ENCODE measurements at regions not wholly inside any gene's neighbourhood (a gene's known extent, or its start where the extent isn't known, plus 50 kb on each side); places are given as distances from the start of the nearest gene placed in this dataset.
"Not testable (repeated sequence)": the region's sequence is repeated elsewhere in the genome, so short reads cannot be mapped to it uniquely, and the experiment has no call there.

- H3K36me3 ChIP-seq (ENCODE audit: control insufficient read depth in 2 of 2, extremely low read depth in 1 of 2, insufficient read depth in 1 of 2, low read length in 1 of 2); H3K9me3 Mint-ChIP-seq; H3K27me3 Mint-ChIP-seq; H3K4me1 Mint-ChIP-seq; H3K36me3 Mint-ChIP-seq; H3K27ac ChIP-seq (ENCODE audit: low read length); H3K9me3 ChIP-seq; H3K4me1 ChIP-seq (ENCODE audit: control insufficient read depth in 1 of 2, extremely low read depth in 1 of 2, insufficient read depth in 2 of 2, low read length in 2 of 2); H3K4me3 ChIP-seq (ENCODE audit: control insufficient read depth in 1 of 2, extremely low read depth in 1 of 2, low read length in 1 of 2); H3K27ac Mint-ChIP-seq; H3K27me3 ChIP-seq (replicated peaks in 1 of 2; ENCODE audit: control insufficient read depth in 2 of 2, extremely low read depth in 1 of 2, insufficient read depth in 2 of 2, low read length in 1 of 2); DNase-seq; POLR2A ChIA-PET; H3K4me3 Mint-ChIP-seq; ATAC-seq (replicated peaks in 1 of 4): not testable (repeated sequence)
- WGBS (ENCODE audit: insufficient coverage), result no CpG with 5 or more reads among the region's 5 CpGs
- CTCF ChIA-PET, result interaction anchor here in 1 of 2 donors (0.7 kb wide), 1 partner anchor 303 kb away, joined by 3 read pairs; no protein-coding TSS in a partner anchor
Measured at GRCh38 chr3:106075731-106076130, 206.9 kb upstream of the CBLB start.

GRCh38 chr3:106078635-106079034 is 209.8 kb upstream of the CBLB start:
- ATAC-seq (replicated peaks in 1 of 4) (no peak), DNase-seq (no peak)
- ChIA-PET POLR2A (interaction anchor here in 1 of 2 donors (0.7 kb wide), 1 partner anchor 1604 kb away, joined by 10 read pairs; no protein-coding TSS in a partner anchor), CTCF (interaction anchor here in 1 of 2 donors (0.6 kb wide), 1 partner anchor 19 kb away, joined by 3 read pairs; no protein-coding TSS in a partner anchor)
- H3K9me3 Mint-ChIP-seq, result peaks cover 0 to 5% (median 3%) of the 10 kb centered on the region in 3 donors
- no peaks in the 10 kb centered on the region for H3K36me3 Mint-ChIP-seq
- Histone ChIP-seq H3K36me3 (ENCODE audit: control insufficient read depth in 2 of 2, extremely low read depth in 1 of 2, insufficient read depth in 1 of 2, low read length in 1 of 2) (no peaks in the 10 kb centered on the region), H3K4me3 (ENCODE audit: control insufficient read depth in 1 of 2, extremely low read depth in 1 of 2, low read length in 1 of 2) (no peak overlapping the region), H3K4me1 (ENCODE audit: control insufficient read depth in 1 of 2, extremely low read depth in 1 of 2, insufficient read depth in 2 of 2, low read length in 2 of 2) (no peaks in the 10 kb centered on the region), H3K9me3 (no peaks in the 10 kb centered on the region), H3K27me3 (replicated peaks in 1 of 2; ENCODE audit: control insufficient read depth in 2 of 2, extremely low read depth in 1 of 2, insufficient read depth in 2 of 2, low read length in 1 of 2) (no peaks in the 10 kb centered on the region), H3K27ac (ENCODE audit: low read length) (no peak overlapping the region)
- H3K4me3 Mint-ChIP-seq, result no peak overlapping the region
- no peak overlapping the region for H3K27ac Mint-ChIP-seq
- peaks cover 0 to 6% (median 6%) of the 10 kb centered on the region in 3 donors for H3K4me1 Mint-ChIP-seq
- H3K27me3 Mint-ChIP-seq, result no peaks in the 10 kb centered on the region

GRCh38 chr3:106082616-106083015 is 213.8 kb upstream of the CBLB start:
- H3K36me3 Mint-ChIP-seq, result no peaks in the 10 kb centered on the region
- no peaks in the 10 kb centered on the region for H3K27me3 Mint-ChIP-seq
- peaks cover 0 to 5% (median 3%) of the 10 kb centered on the region in 3 donors for H3K9me3 Mint-ChIP-seq
- H3K27ac Mint-ChIP-seq, result no peak overlapping the region
- Histone ChIP-seq H3K27me3 (replicated peaks in 1 of 2; ENCODE audit: control insufficient read depth in 2 of 2, extremely low read depth in 1 of 2, insufficient read depth in 2 of 2, low read length in 1 of 2) (no peaks in the 10 kb centered on the region), H3K4me3 (ENCODE audit: control insufficient read depth in 1 of 2, extremely low read depth in 1 of 2, low read length in 1 of 2) (no peak overlapping the region), H3K36me3 (ENCODE audit: control insufficient read depth in 2 of 2, extremely low read depth in 1 of 2, insufficient read depth in 1 of 2, low read length in 1 of 2) (no peaks in the 10 kb centered on the region), H3K27ac (ENCODE audit: low read length) (no peak overlapping the region), H3K4me1 (ENCODE audit: control insufficient read depth in 1 of 2, extremely low read depth in 1 of 2, insufficient read depth in 2 of 2, low read length in 2 of 2) (no peaks in the 10 kb centered on the region), H3K9me3 (no peaks in the 10 kb centered on the region)
- peaks cover 0 to 6% (median 6%) of the 10 kb centered on the region in 3 donors for H3K4me1 Mint-ChIP-seq
- ATAC-seq (replicated peaks in 1 of 4) (no peak), DNase-seq (no peak)
- ChIA-PET CTCF (no interaction called here), POLR2A (no interaction called here)
- H3K4me3 Mint-ChIP-seq, result no peak overlapping the region
- no CpG with 5 or more reads among the region's 1 CpG for WGBS (ENCODE audit: insufficient coverage)

GRCh38 chr3:106083207-106083606 is 214.4 kb upstream of the CBLB start:
- no peak overlapping the region for H3K27ac ChIP-seq (ENCODE audit: low read length)
- H3K27me3 ChIP-seq (replicated peaks in 1 of 2; ENCODE audit: control insufficient read depth in 2 of 2, extremely low read depth in 1 of 2, insufficient read depth in 2 of 2, low read length in 1 of 2), result no peaks in the 10 kb centered on the region
- no peaks in the 10 kb centered on the region for H3K9me3 ChIP-seq
- no peaks in the 10 kb centered on the region for H3K4me1 ChIP-seq (ENCODE audit: control insufficient read depth in 1 of 2, extremely low read depth in 1 of 2, insufficient read depth in 2 of 2, low read length in 2 of 2)
- ChIA-PET POLR2A (no interaction called here), CTCF (no interaction called here)
- Mint-ChIP-seq H3K36me3 (no peaks in the 10 kb centered on the region), H3K9me3 (peaks cover 0 to 5% (median 3%) of the 10 kb centered on the region in 3 donors), H3K4me1 (peaks cover 0 to 6% (median 6%) of the 10 kb centered on the region in 3 donors), H3K27ac (no peak overlapping the region), H3K27me3 (no peaks in the 10 kb centered on the region), H3K4me3 (no peak overlapping the region)
- H3K36me3 ChIP-seq (ENCODE audit: control insufficient read depth in 2 of 2, extremely low read depth in 1 of 2, insufficient read depth in 1 of 2, low read length in 1 of 2), result no peaks in the 10 kb centered on the region
- no peak for ATAC-seq (replicated peaks in 1 of 4)
- DNase-seq, result no peak
- no CpG with 5 or more reads among the region's 1 CpG for WGBS (ENCODE audit: insufficient coverage)
- no peak overlapping the region for H3K4me3 ChIP-seq (ENCODE audit: control insufficient read depth in 1 of 2, extremely low read depth in 1 of 2, low read length in 1 of 2)

GRCh38 chr3:106083854-106084253 is 215.0 kb upstream of the CBLB start:
- H3K4me1 ChIP-seq (ENCODE audit: control insufficient read depth in 1 of 2, extremely low read depth in 1 of 2, insufficient read depth in 2 of 2, low read length in 2 of 2), result no peaks in the 10 kb centered on the region
- H3K27me3 ChIP-seq (replicated peaks in 1 of 2; ENCODE audit: control insufficient read depth in 2 of 2, extremely low read depth in 1 of 2, insufficient read depth in 2 of 2, low read length in 1 of 2), result no peaks in the 10 kb centered on the region
- ATAC-seq (replicated peaks in 1 of 4), result no peak
- no CpG with 5 or more reads among the region's 1 CpG for WGBS (ENCODE audit: insufficient coverage)
- CTCF ChIA-PET, result no interaction called here
- POLR2A ChIA-PET, result no interaction called here
- H3K36me3 ChIP-seq (ENCODE audit: control insufficient read depth in 2 of 2, extremely low read depth in 1 of 2, insufficient read depth in 1 of 2, low read length in 1 of 2), result no peaks in the 10 kb centered on the region
- no peak overlapping the region for H3K27ac Mint-ChIP-seq
- no peaks in the 10 kb centered on the region for H3K27me3 Mint-ChIP-seq
- H3K36me3 Mint-ChIP-seq, result no peaks in the 10 kb centered on the region
- no peak overlapping the region for H3K4me3 ChIP-seq (ENCODE audit: control insufficient read depth in 1 of 2, extremely low read depth in 1 of 2, low read length in 1 of 2)
- H3K4me1 Mint-ChIP-seq, result peaks cover 0 to 6% (median 6%) of the 10 kb centered on the region in 3 donors
- DNase-seq, result no peak
- H3K9me3 ChIP-seq, result no peaks in the 10 kb centered on the region
- no peak overlapping the region for H3K27ac ChIP-seq (ENCODE audit: low read length)
- no peak overlapping the region for H3K4me3 Mint-ChIP-seq
- H3K9me3 Mint-ChIP-seq, result peaks cover 0 to 5% (median 3%) of the 10 kb centered on the region in 3 donors

- POLR2A ChIA-PET, result no interaction called here
- WGBS (ENCODE audit: insufficient coverage), result 100% methylated on average over 1 of the region's 1 CpG
- Mint-ChIP-seq H3K27me3 (no peaks in the 10 kb centered on the region), H3K4me3 (no peak overlapping the region), H3K27ac (no peak overlapping the region), H3K9me3 (no peaks in the 10 kb centered on the region), H3K4me1 (peaks cover 0 to 6% (median 6%) of the 10 kb centered on the region in 3 donors), H3K36me3 (no peaks in the 10 kb centered on the region)
- no peaks in the 10 kb centered on the region for H3K9me3 ChIP-seq
- H3K36me3 ChIP-seq (ENCODE audit: control insufficient read depth in 2 of 2, extremely low read depth in 1 of 2, insufficient read depth in 1 of 2, low read length in 1 of 2), result no peaks in the 10 kb centered on the region
- H3K4me3 ChIP-seq (ENCODE audit: control insufficient read depth in 1 of 2, extremely low read depth in 1 of 2, low read length in 1 of 2), result no peak overlapping the region
- no peak overlapping the region for H3K27ac ChIP-seq (ENCODE audit: low read length)
- CTCF ChIA-PET, result no interaction called here
- H3K27me3 ChIP-seq (replicated peaks in 1 of 2; ENCODE audit: control insufficient read depth in 2 of 2, extremely low read depth in 1 of 2, insufficient read depth in 2 of 2, low read length in 1 of 2), result no peaks in the 10 kb centered on the region
- DNase-seq (no peak), ATAC-seq (replicated peaks in 1 of 4) (no peak)
- H3K4me1 ChIP-seq (ENCODE audit: control insufficient read depth in 1 of 2, extremely low read depth in 1 of 2, insufficient read depth in 2 of 2, low read length in 2 of 2), result no peaks in the 10 kb centered on the region
Measured at GRCh38 chr3:106086038-106086437, 217.2 kb upstream of the CBLB start.

GRCh38 chr3:106086636-106087035 is 217.8 kb upstream of the CBLB start:
- Mint-ChIP-seq H3K9me3 (no peaks in the 10 kb centered on the region), H3K4me3 (no peak overlapping the region), H3K27ac (no peak overlapping the region), H3K27me3 (no peaks in the 10 kb centered on the region), H3K4me1 (peaks cover 0 to 6% (median 6%) of the 10 kb centered on the region in 3 donors), H3K36me3 (no peaks in the 10 kb centered on the region)
- ATAC-seq (replicated peaks in 1 of 4) (no peak), DNase-seq (no peak)
- Histone ChIP-seq H3K4me3 (ENCODE audit: control insufficient read depth in 1 of 2, extremely low read depth in 1 of 2, low read length in 1 of 2) (no peak overlapping the region), H3K27me3 (replicated peaks in 1 of 2; ENCODE audit: control insufficient read depth in 2 of 2, extremely low read depth in 1 of 2, insufficient read depth in 2 of 2, low read length in 1 of 2) (no peaks in the 10 kb centered on the region), H3K9me3 (no peaks in the 10 kb centered on the region), H3K4me1 (ENCODE audit: control insufficient read depth in 1 of 2, extremely low read depth in 1 of 2, insufficient read depth in 2 of 2, low read length in 2 of 2) (no peaks in the 10 kb centered on the region), H3K27ac (ENCODE audit: low read length) (no peak overlapping the region), H3K36me3 (ENCODE audit: control insufficient read depth in 2 of 2, extremely low read depth in 1 of 2, insufficient read depth in 1 of 2, low read length in 1 of 2) (no peaks in the 10 kb centered on the region)
- 76% methylated on average over 3 of the region's 4 CpGs for WGBS (ENCODE audit: insufficient coverage)
- ChIA-PET POLR2A (no interaction called here), CTCF (no interaction called here)
